HG03439 (cell line): ENCODE measurements at regions not wholly inside any gene's neighbourhood (a gene's known extent, or its start where the extent isn't known, plus 50 kb on each side); places are given as distances from the start of the nearest gene placed in this dataset.

Experiments used
- ATAC-seq: cut with Tn5 transposase; IDR thresholded peaks from one replicate; pipeline ENCODE4 v1.9.1; 2021; ENCODE audit warnings: mild to moderate bottlenecking, moderate library complexity; ENCODE audit not compliant: unreplicated experiment

- ATAC-seq = no peak
Observed at GRCh38 chr3:174767853-174768382, 91.2 kb upstream of the NAALADL2 start.

GRCh38 chr3:174769171-174769570 is 90.0 kb upstream of the NAALADL2 start:
- ATAC-seq = no peak

- ATAC-seq = no peak
Observed at GRCh38 chr3:174775603-174776002, 83.5 kb upstream of the NAALADL2 start.

GRCh38 chr3:174776123-174776522 is 83.0 kb upstream of the NAALADL2 start:
- no peak for ATAC-seq

GRCh38 chr3:174776636-174777035 is 82.5 kb upstream of the NAALADL2 start:
- no peak for ATAC-seq

GRCh38 chr3:174777813-174778212 is 81.3 kb upstream of the NAALADL2 start:
- ATAC-seq = no peak

- no peak for ATAC-seq
Observed at GRCh38 chr3:174783502-174783901, 75.6 kb upstream of the NAALADL2 start.

DNA sequence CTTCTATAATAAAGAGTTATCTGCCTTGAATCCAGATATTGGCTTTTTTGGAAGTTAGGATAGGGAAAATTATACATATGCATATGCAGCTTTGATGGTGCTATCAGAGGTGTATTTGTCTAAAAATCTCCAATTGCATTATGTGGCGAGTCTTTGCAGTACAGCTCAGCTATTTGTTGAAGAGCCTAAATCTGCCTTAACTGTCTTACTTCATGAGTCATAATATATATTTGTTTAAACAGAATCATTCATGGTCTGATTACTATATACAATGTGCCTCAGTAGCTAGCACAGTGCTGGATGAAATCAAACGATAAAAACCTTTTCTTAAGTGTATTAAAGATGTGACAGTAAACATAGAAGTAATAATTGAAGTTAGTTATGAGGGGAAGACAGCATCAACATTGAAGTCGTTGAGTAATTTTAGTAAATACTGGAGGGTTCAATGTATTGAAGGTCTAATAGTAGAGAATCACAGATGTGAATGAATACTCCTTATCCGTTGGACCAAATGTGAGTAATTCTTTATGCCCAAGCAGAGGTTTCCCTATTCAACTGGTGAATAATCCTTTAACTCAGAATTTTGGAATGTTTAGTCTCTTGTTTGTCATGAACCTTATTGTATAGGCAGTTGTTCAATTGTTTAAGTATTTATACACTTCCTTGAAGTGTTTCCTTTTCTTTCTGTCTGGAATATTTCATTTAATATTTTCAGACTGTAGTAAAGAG is 74.8 kb upstream of the NAALADL2 start:
- ATAC-seq = no peak

DNA sequence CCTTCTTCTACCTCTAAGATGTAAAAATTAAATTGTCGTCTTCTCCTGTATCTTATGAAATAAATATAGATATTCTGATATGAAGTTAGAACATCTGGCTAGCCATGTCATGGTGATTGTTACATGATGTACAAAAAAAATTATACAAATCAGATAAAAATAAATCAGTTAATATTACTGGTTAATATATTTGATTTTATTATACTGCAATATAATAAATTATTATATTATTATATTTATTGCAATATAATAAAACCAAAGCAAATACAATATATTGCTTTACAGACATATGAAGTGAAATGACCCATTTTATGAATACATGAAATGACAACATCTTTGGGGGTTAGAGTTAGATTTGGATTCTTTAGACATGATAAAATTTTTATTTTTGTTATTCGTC is 72.3 kb upstream of the NAALADL2 start:
- no peak for ATAC-seq

DNA sequence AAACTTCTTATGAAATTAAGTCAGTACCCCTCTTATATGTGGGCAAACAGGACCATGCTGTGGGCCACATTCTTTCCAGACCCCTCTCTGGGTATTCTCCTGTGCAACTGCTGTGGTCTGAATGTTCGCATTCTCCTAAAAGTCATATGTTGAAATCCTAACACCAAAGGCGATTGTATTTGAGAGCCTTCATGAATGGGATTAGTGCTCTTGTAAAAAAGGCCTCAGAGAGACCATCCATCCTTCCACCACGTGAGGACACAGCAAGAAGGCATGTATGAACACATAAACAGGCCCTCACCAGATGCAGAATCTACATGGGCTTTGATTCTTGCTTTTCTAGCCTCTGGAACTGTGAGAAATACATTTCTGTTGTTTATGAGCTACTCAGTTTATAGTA is 68.0 kb upstream of the NAALADL2 start:
- no peak for ATAC-seq

DNA sequence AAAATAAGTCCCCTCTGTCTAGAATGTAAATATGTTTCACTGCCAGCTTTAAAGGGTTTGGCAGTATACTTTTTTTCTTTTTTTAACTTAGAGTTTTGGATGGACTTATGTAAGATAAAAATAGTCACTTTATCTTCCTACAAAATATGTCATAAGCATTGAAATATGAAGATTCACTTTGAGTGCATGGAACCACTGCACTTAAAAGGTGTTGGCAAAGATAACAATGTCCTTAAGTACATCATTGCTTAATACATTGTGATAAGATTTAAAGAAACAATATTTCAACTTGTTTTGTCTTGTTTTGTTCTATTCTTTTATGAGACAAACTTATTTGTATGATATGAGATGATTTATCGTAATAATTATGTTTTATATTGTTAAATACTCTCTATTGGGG is 66.3 kb upstream of the NAALADL2 start:
- ATAC-seq = no peak
